ENCODE measurements at regions not wholly inside any gene's neighbourhood (a gene's known extent, or its start where the extent isn't known, plus 50 kb on each side); places are given as distances from the start of the nearest gene placed in this dataset.

DNA sequence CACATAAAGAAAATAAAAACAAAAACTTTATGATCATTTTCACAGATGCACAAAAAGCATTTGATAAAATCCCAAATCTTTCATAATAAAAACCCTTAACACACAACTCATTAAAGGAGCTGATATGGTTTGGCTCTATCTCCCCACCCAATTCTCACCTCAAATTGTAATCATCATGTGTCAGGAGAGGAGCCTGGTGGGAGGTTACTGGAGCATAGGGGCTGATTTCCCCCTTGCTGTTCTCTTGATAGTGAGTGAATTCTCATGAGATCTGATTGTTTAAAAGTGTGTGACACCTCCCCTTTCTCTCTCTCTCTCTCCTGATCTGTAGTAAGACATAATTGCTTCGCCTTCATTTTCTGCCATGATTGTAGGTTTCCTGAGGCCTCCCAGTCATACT lies 790.7 kb downstream of the C12orf50 start:
- TF ChIP-seq EZH2 (IDR thresholded peaks at IDR 0.05; ENCODE audit: insufficient read depth, poor library complexity, severe bottlenecking) (no peak), EZH2phosphoT487 (IDR thresholded peaks at IDR 0.05; ENCODE audit: insufficient read depth, low read depth) (no peak)
